ENCODE measurements at regions not wholly inside any gene's neighbourhood (a gene's known extent, or its start where the extent isn't known, plus 50 kb on each side); places are given as distances from the start of the nearest gene placed in this dataset.
A peak's percentile ranks its signal among the peaks of the same experiment; 100 is the strongest.

DNA sequence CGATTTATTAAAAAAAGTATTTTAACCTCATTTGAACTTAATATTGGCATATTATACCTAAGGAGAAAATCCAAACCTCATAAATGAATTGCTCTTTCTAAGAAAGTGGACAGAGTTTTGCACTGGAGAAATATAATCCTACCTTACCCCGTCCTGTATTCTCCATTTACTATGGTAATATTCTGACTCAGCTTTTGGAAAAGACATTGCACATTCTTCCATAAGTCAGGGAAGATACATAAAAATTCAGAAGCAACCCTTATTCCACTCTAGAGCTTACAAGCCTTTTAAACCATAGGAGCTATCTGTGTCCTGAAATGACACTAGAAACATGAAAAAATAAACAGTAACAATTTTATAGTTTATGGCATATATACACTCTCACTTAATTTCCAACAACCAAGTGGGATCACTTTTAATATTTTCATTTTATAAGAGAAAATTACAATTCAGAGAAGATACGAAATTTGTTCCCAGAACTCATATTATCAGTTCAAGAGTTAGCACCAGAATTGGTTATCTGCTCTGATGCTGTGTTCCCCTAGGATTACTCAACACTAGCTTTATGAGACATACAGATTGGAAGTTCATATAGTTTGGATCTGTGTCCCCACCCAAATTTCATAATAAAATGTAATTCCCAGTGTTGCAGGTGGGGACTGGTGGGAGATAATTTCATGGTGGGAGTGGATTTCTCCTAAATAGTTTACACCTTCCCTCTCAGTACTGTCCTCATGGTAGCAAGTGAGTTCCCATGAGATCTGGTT lies 359.4 kb downstream of the ARAP2 start:
- ATAC-seq = no peak

DNA sequence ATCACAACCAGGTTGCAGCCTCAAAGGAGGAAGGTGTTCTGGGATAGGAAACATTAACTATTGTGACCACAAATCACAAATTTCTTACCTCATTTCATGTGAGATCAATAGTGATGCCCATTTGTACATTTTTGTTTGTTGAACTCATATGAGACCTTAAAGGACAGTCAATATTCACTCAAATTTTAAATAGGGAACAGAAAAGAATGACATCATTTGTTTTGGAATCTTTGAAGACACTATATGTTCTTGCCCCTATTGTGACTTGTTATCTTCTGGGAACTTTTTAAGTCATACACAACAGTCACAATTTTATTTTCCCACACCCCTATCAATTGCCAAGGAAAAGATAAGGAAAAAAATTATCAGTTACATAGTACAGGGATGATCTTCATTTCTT lies 346.5 kb downstream of the ARAP2 start:
- no peak for ATAC-seq

DNA sequence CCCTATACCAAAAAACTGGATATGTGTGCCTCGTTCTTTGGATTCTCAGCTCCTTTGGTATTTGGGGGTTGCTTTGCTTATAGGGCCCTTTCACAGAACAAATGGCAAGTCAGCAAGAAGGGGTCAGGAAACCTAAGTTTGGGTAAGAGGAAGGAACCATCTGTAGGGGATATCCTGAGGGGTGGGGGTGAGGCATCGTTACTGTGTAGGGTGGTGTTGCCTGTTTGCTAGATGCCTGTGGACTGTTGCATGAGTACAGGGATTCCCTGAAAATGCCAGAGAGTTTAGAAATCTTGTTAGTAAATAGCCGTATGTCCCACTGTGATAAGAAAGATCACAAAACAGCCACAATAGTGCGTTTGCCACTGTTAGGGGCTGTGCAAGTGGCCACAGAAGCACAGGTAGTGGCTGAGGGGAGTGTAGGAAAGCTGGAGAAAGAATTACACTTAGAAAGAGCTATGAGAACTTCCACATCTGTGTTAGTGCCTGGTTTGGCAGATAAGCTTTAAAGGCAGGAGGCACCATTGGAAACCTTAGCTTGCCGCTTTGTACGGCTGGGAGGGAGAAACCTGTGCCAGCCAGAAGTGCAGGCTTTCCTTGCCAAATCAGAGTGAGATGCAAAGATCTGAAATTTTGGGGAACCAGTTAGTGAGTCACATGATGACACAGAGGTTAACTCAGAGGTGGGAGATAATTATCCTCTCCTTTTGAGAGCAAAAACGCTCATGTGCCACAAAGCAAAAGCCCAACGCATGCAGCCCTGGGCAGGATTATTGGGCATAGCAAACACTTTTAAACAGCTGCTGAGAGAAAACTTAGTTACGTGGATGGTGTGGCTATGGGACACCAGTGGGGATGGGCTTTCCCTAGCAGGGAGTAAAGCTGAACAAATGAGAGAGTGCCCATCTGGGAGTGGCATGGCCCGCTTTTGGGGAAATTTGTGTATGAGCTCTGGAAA lies 343.7 kb downstream of the ARAP2 start:
- no peak for ATAC-seq

DNA sequence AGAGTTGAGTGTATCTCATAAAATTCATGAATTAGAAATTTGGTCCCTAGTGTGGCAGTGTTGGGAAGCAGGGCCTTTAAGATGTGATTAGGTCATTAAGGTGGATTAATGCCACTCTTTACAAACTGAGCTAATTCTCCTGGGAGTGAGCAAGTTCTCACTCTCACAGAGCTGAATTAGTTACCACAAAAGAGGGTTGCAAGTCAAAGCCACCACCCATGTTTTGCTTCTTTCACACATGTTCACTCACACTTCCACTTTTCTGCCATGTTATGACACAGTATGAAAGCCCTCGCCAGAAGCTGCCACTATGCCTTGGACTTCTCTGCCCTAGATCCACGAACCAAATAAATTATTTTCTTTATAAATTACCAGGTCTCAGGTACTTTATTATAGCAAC lies 332.1 kb downstream of the ARAP2 start:
- ATAC-seq = no peak

DNA sequence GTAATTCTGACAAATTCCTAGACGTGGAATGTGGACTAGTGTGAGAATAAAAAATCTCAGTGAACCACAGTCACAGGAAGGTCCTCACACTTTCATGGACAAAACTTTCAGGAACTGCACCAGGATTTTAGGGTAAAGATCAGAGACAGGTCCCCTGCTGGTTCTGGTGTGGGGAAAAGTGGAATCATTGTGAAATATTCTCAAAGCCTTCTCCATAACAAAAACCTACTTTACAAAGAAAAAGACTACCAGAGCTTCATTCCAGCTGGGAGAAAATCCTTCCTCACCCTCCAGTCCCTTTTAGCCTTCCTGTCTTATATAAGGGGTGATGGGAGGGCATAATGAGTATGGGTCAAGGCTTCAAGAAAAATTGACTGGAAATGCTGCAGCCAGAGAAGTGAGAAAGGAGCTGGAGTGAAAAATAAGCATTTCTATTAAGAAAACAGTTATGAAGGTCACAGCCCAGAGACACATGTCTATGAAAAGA lies 325.8 kb downstream of the ARAP2 start:
- ATAC-seq = no peak

DNA sequence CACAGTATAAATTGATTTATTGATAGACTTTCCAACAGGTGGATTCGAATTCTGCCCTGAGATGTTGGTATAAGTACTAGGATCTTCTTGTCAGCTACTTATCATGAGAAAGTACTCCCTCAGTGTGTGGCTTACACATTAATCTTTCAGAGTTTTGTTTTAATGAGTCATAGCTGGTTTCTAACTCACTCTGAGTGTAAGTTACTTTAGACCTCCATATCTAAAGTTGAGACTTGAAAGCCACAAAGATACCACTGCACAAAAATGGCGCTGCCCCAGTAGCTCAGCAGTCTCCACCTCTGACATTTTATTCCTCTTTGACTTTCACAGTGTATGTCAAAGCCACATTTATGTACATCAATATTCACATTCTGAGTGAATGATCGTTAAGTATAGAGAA lies 318.5 kb downstream of the ARAP2 start:
- ATAC-seq = peak in 1 of 2 donors; percentile 20

DNA sequence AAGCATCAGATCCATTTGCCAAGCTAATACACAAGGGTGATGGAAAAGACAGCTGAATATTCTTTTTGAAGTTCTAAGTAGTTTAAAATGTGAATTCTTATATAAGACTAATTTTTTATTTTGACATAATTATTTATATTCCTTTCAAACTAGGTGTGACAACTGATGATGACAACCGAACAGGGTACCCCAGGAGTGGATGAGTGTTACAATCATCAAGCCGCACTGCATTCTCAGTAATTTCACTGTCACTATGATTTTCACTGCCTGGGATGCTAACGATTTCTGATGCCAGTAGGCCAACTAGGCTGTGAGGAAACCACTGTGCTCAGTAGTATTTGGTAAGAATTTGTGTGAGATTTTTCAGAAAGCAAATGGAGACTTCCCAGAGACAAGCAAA lies 317.5 kb downstream of the ARAP2 start:
- no peak for ATAC-seq

DNA sequence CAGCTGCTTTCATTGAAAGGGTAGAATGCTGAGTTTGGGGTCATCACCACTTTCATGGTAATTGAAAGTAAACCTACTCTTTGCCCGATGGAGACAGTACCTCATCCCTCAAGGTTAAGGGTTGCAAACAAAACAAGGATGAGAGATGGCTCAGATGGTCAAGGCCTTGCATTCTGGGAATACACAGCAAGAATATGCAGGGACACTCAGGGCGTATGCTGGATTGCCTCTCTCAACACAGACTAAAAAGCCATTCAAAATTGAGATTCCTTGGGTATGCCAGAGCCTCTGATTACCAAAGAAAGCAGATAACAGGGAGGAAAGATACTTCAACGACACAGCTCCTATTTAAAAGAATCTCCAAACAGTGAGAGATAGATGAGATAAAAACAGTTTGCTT lies 310.4 kb downstream of the ARAP2 start:
- no peak for ATAC-seq

DNA sequence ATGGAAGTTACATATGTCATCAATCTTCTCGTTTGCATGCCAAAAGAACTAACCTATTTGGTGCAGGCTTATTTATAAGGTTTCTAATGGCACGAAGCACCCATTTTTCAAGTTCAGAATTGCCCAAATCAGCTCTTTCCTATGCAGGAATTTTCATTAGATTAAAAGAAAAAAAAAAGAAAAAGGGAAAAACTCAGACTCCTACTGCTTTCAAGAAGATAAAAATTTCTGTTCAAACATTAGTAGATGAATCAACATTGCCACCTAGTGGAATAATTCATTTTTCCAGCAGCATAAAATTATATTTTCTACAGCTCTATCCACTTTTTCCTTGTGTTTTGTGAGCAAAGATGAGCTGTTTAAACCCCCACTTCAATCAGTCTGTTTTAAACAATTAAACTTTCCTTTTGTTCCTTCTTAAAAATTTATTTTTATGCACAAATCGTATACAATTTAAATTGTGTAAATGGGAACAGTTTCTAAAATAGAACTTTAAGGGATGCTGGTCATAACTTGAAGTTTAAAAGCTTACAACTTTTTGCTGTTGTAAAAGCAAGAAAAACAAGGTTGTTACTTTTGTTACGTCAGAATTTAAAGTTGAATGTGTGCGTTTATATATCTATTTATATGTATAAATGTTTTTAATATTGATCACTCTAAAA lies 309.9 kb downstream of the ARAP2 start:
- ATAC-seq = no peak

DNA sequence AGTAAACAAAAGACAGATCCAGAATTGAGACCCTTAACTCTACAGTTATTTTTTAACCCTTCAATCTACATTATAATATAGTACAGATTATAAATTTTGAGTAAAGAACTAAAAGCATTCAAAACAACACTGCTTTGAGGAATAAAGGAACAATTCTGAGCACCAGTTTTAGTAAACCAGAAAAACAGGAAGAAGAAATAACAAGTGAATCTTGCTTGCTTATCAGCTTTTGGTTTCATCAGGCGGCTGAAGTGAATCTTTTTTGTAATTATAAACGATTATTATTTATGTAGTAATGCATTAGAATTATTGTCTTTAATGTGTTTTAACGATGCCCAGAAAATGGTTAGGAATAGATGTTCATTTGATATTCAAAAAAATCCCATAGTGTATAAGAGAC lies 305.4 kb downstream of the ARAP2 start:
- no peak for ATAC-seq

DNA sequence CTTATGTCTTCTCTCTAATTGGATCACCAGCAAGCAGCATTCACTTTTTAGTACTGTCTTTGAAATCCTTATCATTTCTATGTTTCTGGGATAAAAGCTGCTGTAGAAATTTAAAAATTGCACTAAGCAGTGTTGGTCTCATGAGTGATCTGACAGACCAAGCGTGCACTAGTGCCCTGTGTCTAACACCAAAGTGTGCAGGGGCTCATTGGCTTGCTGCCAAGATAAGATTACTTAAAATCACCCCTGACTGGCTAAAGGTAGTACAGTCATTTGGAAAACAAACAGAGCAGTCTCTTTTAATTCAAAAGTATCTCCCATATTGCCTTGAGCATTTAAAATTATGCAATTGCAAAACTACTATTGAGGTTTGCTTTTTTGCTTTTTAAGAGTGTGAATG lies 304.6 kb downstream of the ARAP2 start:
- ATAC-seq = no peak

DNA sequence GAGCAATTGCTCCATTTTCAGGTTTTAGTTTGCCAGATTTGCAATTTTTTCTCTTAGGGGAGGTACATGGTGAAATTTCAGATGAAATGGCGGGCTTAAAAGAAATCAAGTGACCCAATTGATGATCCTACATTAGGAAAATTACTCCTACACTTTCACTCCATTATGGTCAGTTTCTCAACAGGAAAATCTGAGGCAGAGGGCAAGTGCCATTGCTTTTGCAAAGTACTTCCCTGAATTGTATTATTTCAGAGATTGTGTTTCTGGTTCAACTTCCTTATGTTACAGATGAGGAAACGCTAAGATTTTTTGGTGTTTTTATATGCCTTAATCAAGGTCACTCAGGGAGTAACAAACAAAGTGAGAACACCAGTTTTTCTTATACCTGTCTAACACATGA lies 302.2 kb downstream of the ARAP2 start:
- ATAC-seq = no peak

DNA sequence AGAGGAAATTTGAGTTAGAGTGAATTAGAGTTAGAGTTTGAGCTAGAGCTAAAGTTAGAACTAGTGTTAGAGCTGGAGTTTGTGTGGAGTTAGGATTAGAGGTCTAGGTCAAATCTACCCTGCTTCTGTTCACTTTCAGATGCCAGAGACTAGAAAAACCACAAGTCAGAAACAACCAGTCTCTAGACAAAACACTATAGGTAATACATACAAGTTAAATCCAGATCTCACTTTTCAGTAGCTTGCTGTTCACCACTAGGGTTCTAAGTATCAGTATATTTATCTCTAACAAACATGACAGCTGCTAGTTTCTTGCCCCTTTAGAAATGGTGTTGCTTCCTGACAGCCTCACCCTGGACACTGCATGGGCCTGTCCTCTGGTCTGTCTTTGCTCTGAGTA lies 300.7 kb downstream of the ARAP2 start:
- no peak for ATAC-seq

DNA sequence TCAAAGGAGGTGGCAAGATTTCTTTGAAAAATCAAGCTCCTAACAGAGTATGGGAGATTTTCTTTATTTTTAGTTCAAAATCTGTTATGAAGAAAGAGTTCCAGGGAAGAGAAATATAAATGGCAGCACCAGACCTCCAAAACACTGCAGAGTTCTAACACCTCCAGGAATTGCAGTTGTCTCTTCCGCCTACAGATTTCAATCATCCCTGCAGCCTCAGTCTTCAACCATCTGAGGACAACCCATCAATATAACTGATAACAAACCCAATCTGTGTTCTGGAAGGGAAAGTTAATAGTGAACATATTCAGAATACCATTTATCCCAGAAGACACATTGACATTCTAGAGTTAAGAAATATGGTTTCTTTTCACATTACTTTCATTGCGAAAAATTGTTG lies 296.1 kb downstream of the ARAP2 start:
- no peak for ATAC-seq

DNA sequence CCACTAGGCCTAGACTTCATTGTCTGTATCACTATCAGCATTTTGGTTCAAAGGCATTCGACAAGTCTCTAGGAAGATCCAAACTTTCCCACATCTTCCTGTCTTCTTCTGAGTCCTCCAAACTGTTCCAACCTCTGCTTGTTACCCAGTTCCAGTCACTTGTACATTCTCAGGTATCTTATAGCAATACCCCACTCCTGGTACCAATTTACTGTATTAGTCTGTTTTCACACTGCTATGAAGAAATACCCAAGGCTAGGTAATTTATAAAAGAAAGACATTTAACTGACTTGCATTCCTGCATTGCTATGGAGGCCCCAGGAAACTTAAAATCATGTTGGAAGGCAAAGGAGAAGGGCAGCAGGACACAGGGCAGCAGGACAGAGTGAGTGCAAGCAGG lies 293.9 kb downstream of the ARAP2 start:
- no peak for ATAC-seq

DNA sequence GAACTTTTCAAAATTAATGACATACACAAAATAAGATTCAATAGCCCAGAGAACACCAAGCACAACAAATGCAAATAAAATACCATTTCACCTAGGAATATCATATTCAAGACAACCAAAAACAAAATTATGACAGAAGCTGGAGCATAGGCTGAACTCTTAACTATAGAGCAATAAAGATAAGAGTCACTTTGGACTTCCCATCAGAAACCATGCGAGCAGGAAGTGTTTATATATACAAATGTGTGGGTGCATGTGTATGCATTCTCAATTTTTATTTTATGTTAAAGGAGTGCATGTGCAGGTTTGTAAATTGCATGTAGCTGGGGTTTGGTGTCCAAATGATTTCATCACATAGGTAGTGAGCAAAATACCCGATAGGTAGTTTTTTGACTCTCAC lies 291.6 kb downstream of the ARAP2 start:
- no peak for ATAC-seq

DNA sequence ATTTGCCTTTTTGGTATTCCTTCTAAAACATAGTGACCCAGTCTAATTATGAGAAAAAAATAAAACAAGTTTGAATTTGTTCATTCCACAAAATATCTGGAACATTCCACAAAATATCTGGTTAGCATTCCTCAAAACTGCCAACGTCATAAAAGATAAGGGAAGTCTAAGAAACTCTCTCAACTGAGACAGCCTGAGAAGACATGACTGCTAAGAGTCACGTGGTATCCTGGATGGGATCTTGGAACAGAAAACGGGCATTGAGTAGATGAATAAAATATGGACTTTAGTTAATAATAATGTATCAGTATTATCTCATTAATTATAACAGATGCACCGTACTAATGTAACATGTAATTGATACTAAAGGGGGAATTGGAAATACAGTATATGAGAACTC lies 280.9 kb downstream of the ARAP2 start:
- no peak for ATAC-seq

DNA sequence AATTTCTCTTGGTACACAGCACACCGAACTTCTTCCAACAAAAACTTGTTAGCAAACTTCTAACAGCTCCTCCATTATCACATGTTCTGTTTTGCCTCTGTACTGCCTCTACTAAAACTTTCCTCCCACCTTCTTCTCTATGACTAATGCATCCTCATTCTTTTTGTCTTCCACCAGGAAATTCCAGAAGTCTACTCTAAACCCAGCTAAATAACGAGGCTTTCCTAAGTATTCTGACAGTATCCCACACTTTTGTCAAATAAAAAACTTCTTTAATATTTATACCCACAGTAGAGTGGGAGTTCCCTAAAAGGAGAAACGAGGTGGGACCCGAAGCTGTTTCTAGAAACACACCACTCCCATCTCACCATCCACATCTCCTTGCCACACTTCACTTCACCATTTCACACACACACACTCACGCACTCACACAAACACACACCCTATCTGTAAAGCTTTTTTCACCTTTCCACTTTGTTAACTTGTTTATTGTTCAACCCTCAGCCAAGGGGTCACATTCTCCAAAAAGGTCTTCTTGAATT lies 280.3 kb downstream of the ARAP2 start:
- ATAC-seq = no peak

DNA sequence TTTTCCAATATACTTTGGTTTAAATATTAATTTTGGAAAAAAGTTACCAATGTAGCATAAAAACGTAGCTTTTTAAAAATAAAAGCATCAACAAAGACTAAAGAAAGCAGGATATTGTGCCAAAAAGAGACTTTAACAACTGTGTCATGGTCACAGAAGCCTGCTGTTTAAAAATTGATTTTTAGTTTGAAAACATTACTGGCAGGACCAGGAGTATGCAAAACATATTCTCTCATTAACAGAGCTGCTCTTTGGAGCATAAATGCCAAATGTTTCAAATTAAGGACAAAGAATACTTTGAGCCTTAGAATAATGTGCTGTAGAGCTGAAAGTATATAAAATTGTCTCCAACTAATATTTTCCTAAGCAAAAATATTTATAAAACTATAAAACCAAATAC lies 279.0 kb downstream of the ARAP2 start:
- ATAC-seq = no peak

DNA sequence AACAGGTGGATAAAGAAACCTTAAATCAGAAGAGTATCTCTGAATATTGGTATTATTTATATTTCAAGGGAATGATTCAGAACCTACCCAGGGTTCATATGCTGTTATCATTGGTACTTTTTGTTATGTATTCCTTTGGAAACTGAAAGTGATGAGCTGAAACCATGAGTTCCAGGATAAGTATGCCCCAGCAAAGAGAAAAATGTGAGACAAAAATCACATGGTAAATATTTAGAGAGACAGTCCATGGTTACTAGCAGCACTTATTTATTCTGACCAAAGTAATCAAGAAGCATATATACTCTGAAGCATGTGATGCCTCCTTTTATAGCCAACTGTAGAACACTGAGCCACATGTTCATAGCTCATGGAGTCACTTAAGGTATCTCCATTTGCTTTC lies 277.7 kb downstream of the ARAP2 start:
- no peak for ATAC-seq

DNA sequence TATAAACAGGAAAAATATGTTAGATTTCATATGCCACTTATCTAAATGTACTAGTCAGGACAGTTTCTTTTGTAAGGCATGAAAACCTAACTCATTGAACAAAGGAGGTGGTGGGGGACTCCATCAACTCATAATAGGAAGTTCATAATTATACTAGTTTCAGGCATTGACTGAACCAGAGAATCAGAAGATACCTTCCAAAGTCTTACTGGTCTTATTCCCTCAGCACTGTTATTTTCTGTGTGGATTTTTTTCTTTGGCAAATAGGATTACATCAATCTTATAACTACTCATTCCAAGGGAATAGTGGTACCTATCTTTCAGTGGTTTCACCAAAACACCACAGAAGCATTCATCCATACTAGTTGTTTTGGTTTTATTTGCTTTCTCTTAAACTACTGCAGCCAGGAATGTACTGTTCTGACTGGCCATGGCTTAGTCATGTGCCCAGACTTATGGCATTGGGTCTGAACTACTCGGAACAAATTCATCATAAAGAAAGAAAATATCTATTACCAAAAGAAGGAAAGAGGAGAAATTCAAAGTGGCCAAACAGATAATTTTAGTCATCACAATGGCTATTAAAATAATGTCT lies 273.9 kb downstream of the ARAP2 start:
- peak; percentile 37 to 38 for ATAC-seq

DNA sequence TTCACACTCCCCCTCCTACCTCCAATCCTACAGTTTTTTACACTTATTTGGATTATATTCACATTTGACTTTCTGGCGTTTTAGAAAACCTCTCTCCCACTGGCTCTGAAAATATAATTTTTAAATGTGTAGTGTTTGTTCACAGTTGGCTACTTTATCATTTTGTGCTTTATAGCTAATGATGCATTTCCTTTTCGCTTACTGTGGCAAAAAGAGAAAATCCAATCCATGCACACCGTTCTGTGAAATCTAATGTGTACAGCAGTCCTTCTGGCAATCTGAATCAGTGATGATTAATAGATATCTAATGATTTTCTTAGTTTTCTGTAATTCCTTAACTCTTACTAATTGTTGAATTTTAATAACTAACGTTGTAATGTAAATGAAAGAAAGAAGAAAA lies 271.5 kb downstream of the ARAP2 start:
- ATAC-seq = no peak
